Liver (tissue), 8 donors: ENCODE measurements at regions not wholly inside any gene's neighbourhood (a gene's known extent, or its start where the extent isn't known, plus 50 kb on each side); places are given as distances from the start of the nearest gene placed in this dataset.

Experiments used
- DNase-seq: peaks from one replicate; pipeline ENCODE4 v3.0.0-alpha.2; 2017; ENCODE audit warnings: low spot score
- H3K27ac ChIP-seq, 2 donors: one replicate each; pipeline ENCODE4 v1.7.0; 2013; ENCODE audit warnings: inconsistent platforms in 2 of 2, low read length in 2 of 2, control low read depth in 1 of 2, low read depth in 1 of 2, mild to moderate bottlenecking in 1 of 2
- H3K27me3 ChIP-seq, 4 donors: one replicate each; pipeline versions ENCODE4 v1.6.1 to v1.7.0; 2013; ENCODE audit warnings: low read length in 3 of 4, inconsistent platforms in 1 of 4, mild to moderate bottlenecking in 1 of 4, moderate library complexity in 1 of 4; ENCODE audit not compliant: control insufficient read depth in 4 of 4, insufficient read depth in 4 of 4
- H3K36me3 ChIP-seq, 4 donors: one replicate each; pipeline versions ENCODE4 v1.6.1 to v1.7.0; 2013; ENCODE audit warnings: low read length in 3 of 4, mild to moderate bottlenecking in 3 of 4, low read depth in 1 of 4, moderate library complexity in 1 of 4; ENCODE audit not compliant: control insufficient read depth in 4 of 4, insufficient read depth in 3 of 4
- H3K4me1 ChIP-seq, 4 donors: one replicate each; pipeline versions ENCODE4 v1.6.1 to v1.7.0; 2013; ENCODE audit warnings: low read length in 3 of 4, mild to moderate bottlenecking in 3 of 4, moderate library complexity in 1 of 4; ENCODE audit not compliant: control insufficient read depth in 4 of 4, insufficient read depth in 4 of 4
- H3K4me3 ChIP-seq, 3 donors: one replicate each; pipeline versions ENCODE4 v1.6.1 to v1.7.0; 2013; ENCODE audit warnings: low read length in 3 of 3, control low read depth in 1 of 3, low read depth in 1 of 3, mild to moderate bottlenecking in 1 of 3
- H3K9ac ChIP-seq, 2 donors: one replicate each; pipeline ENCODE4 v1.7.0; 2013; ENCODE audit warnings: low read length in 2 of 2, mild to moderate bottlenecking in 2 of 2, moderate library complexity in 2 of 2, control low read depth in 1 of 2, low read depth in 1 of 2
- H3K9me3 ChIP-seq, 4 donors: one replicate each; pipeline versions ENCODE4 v1.6.1 to v1.7.0; 2013; ENCODE audit warnings: low read length in 3 of 4; ENCODE audit not compliant: control insufficient read depth in 4 of 4
- EGR1 ChIP-seq, 2 donors: IDR thresholded peaks; 2 replicates each; pipeline ENCODE4 v1.6.1; 2016 to 2018; ENCODE audit warnings: antibody characterized with exemption in 2 of 2, low read depth in 2 of 2
- FOXA1 ChIP-seq: IDR thresholded peaks from 2 replicates; pipeline ENCODE4 v1.6.1; 2016; ENCODE audit warnings: antibody characterized with exemption
- GABPA ChIP-seq, 2 donors: IDR thresholded peaks in 1 of 2; conservative IDR thresholded peaks in 1 of 2; 2 replicates each; pipeline ENCODE4 v1.6.1; 2016; ENCODE audit warnings: antibody characterized with exemption in 2 of 2, mild to moderate bottlenecking in 1 of 2, moderate library complexity in 1 of 2
- HNF4A ChIP-seq, 2 donors: conservative IDR thresholded peaks; 2 replicates each; pipeline ENCODE4 v1.6.1; 2016; ENCODE audit warnings: antibody characterized with exemption in 2 of 2, mild to moderate bottlenecking in 2 of 2
- HNF4G ChIP-seq: IDR thresholded peaks from 2 replicates; pipeline ENCODE4 v1.6.1; 2016; ENCODE audit warnings: antibody characterized with exemption
- RAD21 ChIP-seq, 2 donors: IDR thresholded peaks; 2 replicates each; pipeline ENCODE4 v1.6.1; 2016; ENCODE audit warnings: antibody characterized with exemption in 2 of 2, mild to moderate bottlenecking in 2 of 2
- SP1 ChIP-seq: IDR thresholded peaks from 2 replicates; pipeline ENCODE4 v1.6.1; 2018; ENCODE audit warnings: antibody characterized with exemption, mild to moderate bottlenecking
- TAF1 ChIP-seq: conservative IDR thresholded peaks from 2 replicates; pipeline ENCODE4 v1.6.1; 2016; ENCODE audit warnings: antibody characterized with exemption, mild to moderate bottlenecking
- YY1 ChIP-seq: IDR thresholded peaks from 2 replicates; pipeline ENCODE4 v1.6.1; 2016; ENCODE audit warnings: antibody characterized with exemption, mild to moderate bottlenecking
- WGBS: extraction: QIAGEN DNeasy Blood & Tissue Kit; methylation state at CpG from one replicate; pipeline ENCODE4 v1.1.7; 2013; 5-methylcytosine and 5-hydroxymethylcytosine counted together
- TF ChIP-seq, protein P1 (sequence below): IDR thresholded peaks from 2 replicates; pipeline ENCODE4 v1.6.1; 2016; ENCODE audit warnings: antibody characterized with exemption, mild to moderate bottlenecking
- TF ChIP-seq, protein P2 (sequence below): IDR thresholded peaks from 2 replicates; pipeline ENCODE4 v1.6.1; 2016; ENCODE audit warnings: antibody characterized with exemption
- TF ChIP-seq, protein P3 (sequence below): IDR thresholded peaks from 2 replicates; pipeline ENCODE4 v1.6.1; 2016; ENCODE audit warnings: antibody characterized with exemption
- TF ChIP-seq, protein P4 (sequence below): fragments of 150-350 bp; IDR thresholded peaks from 2 replicates; pipeline ENCODE4 v1.5.1; 2017; ENCODE audit warnings: improper control_type of control experiment, low read depth, low read length; ENCODE audit not compliant: missing input control
- donor health status: healthy.
- donor health status: healthy.
- donor health status: healthy.
- donor health status: healthy.
- donor health status: healthy.

DNA sequence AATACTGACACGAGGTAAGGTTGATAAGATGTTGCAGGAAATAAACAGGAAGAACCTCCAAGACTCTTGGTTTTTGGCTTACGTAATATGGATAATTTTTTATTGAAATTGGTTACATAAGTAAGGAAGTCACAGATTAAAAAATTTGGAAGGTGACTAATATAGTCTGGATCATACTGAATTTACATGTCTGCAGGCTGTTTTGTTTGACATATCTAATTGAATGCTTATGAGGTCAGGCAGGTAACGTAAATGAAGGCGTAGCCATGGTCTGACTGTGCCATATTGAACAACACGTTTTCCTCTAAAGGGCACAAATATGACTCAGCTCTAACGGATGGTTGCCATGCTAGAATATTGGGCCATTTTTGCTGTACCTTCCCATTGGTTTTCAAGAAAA is 648.1 kb upstream of the NOVA1 start:
- Histone ChIP-seq H3K27me3 (no peaks in the 10 kb centered on the region), H3K9ac (no peak overlapping the region), H3K4me3 (no peak overlapping the region), H3K27ac (no peak overlapping the region), H3K36me3 (no peaks in the 10 kb centered on the region), H3K4me1 (no peaks in the 10 kb centered on the region), H3K9me3 (no peaks in the 10 kb centered on the region)
- WGBS, result 72% methylated on average over 6 of the region's 6 CpGs
- no peak for TF ChIP-seq EGR1 (IDR thresholded peaks at IDR 0.05; ENCODE audit: low read depth in 2 of 2)
- no peak for TF ChIP-seq FOXA1
- TF ChIP-seq, protein P1, sequence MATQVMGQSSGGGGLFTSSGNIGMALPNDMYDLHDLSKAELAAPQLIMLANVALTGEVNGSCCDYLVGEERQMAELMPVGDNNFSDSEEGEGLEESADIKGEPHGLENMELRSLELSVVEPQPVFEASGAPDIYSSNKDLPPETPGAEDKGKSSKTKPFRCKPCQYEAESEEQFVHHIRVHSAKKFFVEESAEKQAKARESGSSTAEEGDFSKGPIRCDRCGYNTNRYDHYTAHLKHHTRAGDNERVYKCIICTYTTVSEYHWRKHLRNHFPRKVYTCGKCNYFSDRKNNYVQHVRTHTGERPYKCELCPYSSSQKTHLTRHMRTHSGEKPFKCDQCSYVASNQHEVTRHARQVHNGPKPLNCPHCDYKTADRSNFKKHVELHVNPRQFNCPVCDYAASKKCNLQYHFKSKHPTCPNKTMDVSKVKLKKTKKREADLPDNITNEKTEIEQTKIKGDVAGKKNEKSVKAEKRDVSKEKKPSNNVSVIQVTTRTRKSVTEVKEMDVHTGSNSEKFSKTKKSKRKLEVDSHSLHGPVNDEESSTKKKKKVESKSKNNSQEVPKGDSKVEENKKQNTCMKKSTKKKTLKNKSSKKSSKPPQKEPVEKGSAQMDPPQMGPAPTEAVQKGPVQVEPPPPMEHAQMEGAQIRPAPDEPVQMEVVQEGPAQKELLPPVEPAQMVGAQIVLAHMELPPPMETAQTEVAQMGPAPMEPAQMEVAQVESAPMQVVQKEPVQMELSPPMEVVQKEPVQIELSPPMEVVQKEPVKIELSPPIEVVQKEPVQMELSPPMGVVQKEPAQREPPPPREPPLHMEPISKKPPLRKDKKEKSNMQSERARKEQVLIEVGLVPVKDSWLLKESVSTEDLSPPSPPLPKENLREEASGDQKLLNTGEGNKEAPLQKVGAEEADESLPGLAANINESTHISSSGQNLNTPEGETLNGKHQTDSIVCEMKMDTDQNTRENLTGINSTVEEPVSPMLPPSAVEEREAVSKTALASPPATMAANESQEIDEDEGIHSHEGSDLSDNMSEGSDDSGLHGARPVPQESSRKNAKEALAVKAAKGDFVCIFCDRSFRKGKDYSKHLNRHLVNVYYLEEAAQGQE, result no peak
- no peak for DNase-seq

DNA sequence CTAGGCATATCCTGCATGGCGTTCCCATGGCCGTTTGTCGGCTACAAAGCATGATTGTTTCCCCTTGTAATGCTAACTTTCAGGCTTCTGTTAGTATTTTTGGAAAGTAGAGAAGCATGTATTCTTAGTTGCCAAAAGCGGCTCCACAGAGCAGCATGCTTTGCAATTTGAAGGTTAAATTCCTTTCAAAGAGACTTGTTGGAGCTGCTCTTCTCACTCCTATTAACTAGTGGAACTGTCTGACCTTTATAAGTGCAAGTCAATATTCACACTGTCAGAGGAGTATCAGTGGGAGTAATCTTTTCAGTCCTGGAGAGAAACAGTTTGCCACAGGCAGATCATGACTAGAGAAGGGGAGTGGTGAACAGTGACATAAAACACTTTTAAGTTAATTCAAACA is 656.1 kb upstream of the NOVA1 start:
- TF ChIP-seq HNF4G (no peak), RAD21 (IDR thresholded peaks at IDR 0.05) (no peak), TAF1 (no peak), SP1 (no peak), HNF4A (conservative IDR thresholded peaks at IDR 0.05) (no peak), GABPA (IDR thresholded peaks at IDR 0.05 in 1 of 2, conservative IDR thresholded peaks at IDR 0.05 in 1 of 2) (no peak), YY1 (no peak), FOXA1 (no peak)
- TF ChIP-seq, protein P2, sequence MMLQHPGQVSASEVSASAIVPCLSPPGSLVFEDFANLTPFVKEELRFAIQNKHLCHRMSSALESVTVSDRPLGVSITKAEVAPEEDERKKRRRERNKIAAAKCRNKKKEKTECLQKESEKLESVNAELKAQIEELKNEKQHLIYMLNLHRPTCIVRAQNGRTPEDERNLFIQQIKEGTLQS, result no peak
- TF ChIP-seq, protein P1, result no peak
- TF ChIP-seq, protein P3, sequence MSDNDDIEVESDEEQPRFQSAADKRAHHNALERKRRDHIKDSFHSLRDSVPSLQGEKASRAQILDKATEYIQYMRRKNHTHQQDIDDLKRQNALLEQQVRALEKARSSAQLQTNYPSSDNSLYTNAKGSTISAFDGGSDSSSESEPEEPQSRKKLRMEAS, result no peak
- TF ChIP-seq, protein P4, sequence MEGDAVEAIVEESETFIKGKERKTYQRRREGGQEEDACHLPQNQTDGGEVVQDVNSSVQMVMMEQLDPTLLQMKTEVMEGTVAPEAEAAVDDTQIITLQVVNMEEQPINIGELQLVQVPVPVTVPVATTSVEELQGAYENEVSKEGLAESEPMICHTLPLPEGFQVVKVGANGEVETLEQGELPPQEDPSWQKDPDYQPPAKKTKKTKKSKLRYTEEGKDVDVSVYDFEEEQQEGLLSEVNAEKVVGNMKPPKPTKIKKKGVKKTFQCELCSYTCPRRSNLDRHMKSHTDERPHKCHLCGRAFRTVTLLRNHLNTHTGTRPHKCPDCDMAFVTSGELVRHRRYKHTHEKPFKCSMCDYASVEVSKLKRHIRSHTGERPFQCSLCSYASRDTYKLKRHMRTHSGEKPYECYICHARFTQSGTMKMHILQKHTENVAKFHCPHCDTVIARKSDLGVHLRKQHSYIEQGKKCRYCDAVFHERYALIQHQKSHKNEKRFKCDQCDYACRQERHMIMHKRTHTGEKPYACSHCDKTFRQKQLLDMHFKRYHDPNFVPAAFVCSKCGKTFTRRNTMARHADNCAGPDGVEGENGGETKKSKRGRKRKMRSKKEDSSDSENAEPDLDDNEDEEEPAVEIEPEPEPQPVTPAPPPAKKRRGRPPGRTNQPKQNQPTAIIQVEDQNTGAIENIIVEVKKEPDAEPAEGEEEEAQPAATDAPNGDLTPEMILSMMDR, result no peak
- Histone ChIP-seq H3K4me1 (no peaks in the 10 kb centered on the region), H3K27me3 (no peaks in the 10 kb centered on the region), H3K4me3 (no peak overlapping the region), H3K9ac (no peak overlapping the region), H3K9me3 (no peaks in the 10 kb centered on the region), H3K36me3 (no peaks in the 10 kb centered on the region), H3K27ac (no peak overlapping the region)
- 81% methylated on average over 4 of the region's 4 CpGs for WGBS
- DNase-seq, result no peak
